Neural cell (in vitro differentiated cells): ENCODE measurements at regions not wholly inside any gene's neighbourhood (a gene's known extent, or its start where the extent isn't known, plus 50 kb on each side); places are given as distances from the start of the nearest gene placed in this dataset.

Experiments used
- EP300 ChIP-seq: fragments of 450-650 bp; conservative IDR thresholded peaks from 2 replicates; pipeline ENCODE4 v1.6.1; 2014; ENCODE audit warnings: antibody characterized with exemption, mild to moderate bottlenecking, moderate library complexity; ENCODE audit not compliant: poor library complexity, severe bottlenecking
- EZH2 ChIP-seq: fragments of 200-600, 300-800 bp; shearing (Covaris generic), sonication (generic); IDR thresholded peaks from 2 replicates; pipeline ENCODE4 v1.6.1; 2014; ENCODE audit warnings: antibody characterized with exemption, low read length, borderline replicate concordance, mild to moderate bottlenecking; ENCODE audit not compliant: insufficient read depth, poor library complexity, severe bottlenecking
- MXI1 ChIP-seq: fragments of 450-650 bp; conservative IDR thresholded peaks from 2 replicates; pipeline ENCODE4 v1.6.1; 2014; ENCODE audit warnings: antibody characterized with exemption, mild to moderate bottlenecking; ENCODE audit not compliant: poor library complexity, severe bottlenecking
- POLR2AphosphoS5 ChIP-seq: IDR thresholded peaks from 2 replicates; pipeline ENCODE4 v1.6.1; 2012
- RAD21 ChIP-seq: fragments of 450-650 bp; conservative IDR thresholded peaks from 2 replicates; pipeline ENCODE4 v1.6.1; 2014; ENCODE audit warnings: antibody characterized with exemption, mild to moderate bottlenecking, moderate library complexity
- SMC3 ChIP-seq: fragments of 450-650 bp; conservative IDR thresholded peaks from 2 replicates; pipeline ENCODE4 v1.6.1; 2014; ENCODE audit warnings: antibody characterized with exemption, mild to moderate bottlenecking, moderate library complexity; ENCODE audit not compliant: poor library complexity
- TAF1 ChIP-seq: IDR thresholded peaks from 2 replicates; pipeline ENCODE4 v1.6.1; 2012; ENCODE audit warnings: low read depth
- TF ChIP-seq, protein P1 (sequence below): fragments of 450-650 bp; IDR thresholded peaks from 2 replicates; pipeline ENCODE4 v1.5.1; 2014; ENCODE audit warnings: antibody characterized with exemption, mild to moderate bottlenecking, moderate library complexity; ENCODE audit not compliant: poor library complexity, severe bottlenecking
- TF ChIP-seq, protein P2 (sequence below): IDR thresholded peaks from 2 replicates; pipeline ENCODE4 v1.6.1; 2012; ENCODE audit warnings: borderline replicate concordance

DNA sequence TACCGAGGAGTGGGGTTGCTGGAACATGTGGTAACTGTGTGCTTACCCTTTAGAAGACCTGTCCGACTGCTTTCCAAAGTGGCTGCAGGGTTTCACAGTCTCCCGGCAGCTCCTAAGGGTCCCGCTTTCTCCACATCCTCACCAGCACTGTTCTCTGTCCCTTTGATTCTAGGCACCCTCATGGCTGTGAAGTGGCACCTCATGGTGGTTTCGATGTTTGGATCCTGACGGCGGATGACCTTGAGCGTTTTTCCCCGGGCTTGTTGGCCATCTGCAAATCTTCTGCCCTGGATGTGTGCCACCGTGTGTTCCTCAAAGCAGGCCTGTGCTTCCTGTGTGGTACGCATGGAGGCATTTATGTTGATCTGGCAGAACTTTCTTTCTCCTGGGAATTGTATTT, 292.5 kb upstream of the HDAC4 start:
- TF ChIP-seq, protein P1, sequence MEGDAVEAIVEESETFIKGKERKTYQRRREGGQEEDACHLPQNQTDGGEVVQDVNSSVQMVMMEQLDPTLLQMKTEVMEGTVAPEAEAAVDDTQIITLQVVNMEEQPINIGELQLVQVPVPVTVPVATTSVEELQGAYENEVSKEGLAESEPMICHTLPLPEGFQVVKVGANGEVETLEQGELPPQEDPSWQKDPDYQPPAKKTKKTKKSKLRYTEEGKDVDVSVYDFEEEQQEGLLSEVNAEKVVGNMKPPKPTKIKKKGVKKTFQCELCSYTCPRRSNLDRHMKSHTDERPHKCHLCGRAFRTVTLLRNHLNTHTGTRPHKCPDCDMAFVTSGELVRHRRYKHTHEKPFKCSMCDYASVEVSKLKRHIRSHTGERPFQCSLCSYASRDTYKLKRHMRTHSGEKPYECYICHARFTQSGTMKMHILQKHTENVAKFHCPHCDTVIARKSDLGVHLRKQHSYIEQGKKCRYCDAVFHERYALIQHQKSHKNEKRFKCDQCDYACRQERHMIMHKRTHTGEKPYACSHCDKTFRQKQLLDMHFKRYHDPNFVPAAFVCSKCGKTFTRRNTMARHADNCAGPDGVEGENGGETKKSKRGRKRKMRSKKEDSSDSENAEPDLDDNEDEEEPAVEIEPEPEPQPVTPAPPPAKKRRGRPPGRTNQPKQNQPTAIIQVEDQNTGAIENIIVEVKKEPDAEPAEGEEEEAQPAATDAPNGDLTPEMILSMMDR = no peak
- no peak for TF ChIP-seq EP300
- no peak for TF ChIP-seq SMC3
- TF ChIP-seq, protein P2, sequence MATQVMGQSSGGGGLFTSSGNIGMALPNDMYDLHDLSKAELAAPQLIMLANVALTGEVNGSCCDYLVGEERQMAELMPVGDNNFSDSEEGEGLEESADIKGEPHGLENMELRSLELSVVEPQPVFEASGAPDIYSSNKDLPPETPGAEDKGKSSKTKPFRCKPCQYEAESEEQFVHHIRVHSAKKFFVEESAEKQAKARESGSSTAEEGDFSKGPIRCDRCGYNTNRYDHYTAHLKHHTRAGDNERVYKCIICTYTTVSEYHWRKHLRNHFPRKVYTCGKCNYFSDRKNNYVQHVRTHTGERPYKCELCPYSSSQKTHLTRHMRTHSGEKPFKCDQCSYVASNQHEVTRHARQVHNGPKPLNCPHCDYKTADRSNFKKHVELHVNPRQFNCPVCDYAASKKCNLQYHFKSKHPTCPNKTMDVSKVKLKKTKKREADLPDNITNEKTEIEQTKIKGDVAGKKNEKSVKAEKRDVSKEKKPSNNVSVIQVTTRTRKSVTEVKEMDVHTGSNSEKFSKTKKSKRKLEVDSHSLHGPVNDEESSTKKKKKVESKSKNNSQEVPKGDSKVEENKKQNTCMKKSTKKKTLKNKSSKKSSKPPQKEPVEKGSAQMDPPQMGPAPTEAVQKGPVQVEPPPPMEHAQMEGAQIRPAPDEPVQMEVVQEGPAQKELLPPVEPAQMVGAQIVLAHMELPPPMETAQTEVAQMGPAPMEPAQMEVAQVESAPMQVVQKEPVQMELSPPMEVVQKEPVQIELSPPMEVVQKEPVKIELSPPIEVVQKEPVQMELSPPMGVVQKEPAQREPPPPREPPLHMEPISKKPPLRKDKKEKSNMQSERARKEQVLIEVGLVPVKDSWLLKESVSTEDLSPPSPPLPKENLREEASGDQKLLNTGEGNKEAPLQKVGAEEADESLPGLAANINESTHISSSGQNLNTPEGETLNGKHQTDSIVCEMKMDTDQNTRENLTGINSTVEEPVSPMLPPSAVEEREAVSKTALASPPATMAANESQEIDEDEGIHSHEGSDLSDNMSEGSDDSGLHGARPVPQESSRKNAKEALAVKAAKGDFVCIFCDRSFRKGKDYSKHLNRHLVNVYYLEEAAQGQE = no peak
- no peak for TF ChIP-seq RAD21
- no peak for TF ChIP-seq POLR2AphosphoS5
- no peak for TF ChIP-seq EZH2
- TF ChIP-seq MXI1 = no peak
- TF ChIP-seq TAF1 = no peak
